Gastroesophageal sphincter (tissue), 4 donors: ENCODE measurements at regions not wholly inside any gene's neighbourhood (a gene's known extent, or its start where the extent isn't known, plus 50 kb on each side); places are given as distances from the start of the nearest gene placed in this dataset.

Source experiments
- ATAC-seq: fragments of 150-250 bp; one replicate; pipeline ENCODE4 v1.9.1; 2016; ENCODE audit warnings: mild to moderate bottlenecking, moderate library complexity
- H3K27ac ChIP-seq, 4 donors: fragments of 200-600 bp; sonication (generic) in 3 of 4; 1 replicate in 3 of 4; 2 replicates in 1 of 4; pipeline ENCODE4 v1.5.1; 2016 to 2019
- H3K27me3 ChIP-seq: fragments of 200-600 bp; sonication (generic); one replicate; pipeline ENCODE4 v1.5.1; 2019
- H3K36me3 ChIP-seq, 2 donors: fragments of 200-600 bp; sonication (generic); one replicate each; pipeline ENCODE4 v1.5.1; 2019; ENCODE audit warnings: control low read depth in 1 of 2
- H3K4me1 ChIP-seq, 3 donors: fragments of 200-600 bp; sonication (generic); 1 replicate in 2 of 3; 2 replicates in 1 of 3; pipeline ENCODE4 v1.5.1; 2016 to 2019; ENCODE audit warnings: control low read depth in 2 of 3
- H3K4me3 ChIP-seq, 2 donors: fragments of 200-600 bp; sonication (generic); one replicate each; pipeline ENCODE4 v1.5.1; 2019; ENCODE audit warnings: mild to moderate bottlenecking in 1 of 2, moderate library complexity in 1 of 2
- H3K9me3 ChIP-seq, 3 donors: fragments of 200-600 bp; sonication (generic); one replicate each; pipeline ENCODE4 v1.5.1; 2017 to 2019; ENCODE audit warnings: control low read depth in 2 of 3
- CTCF ChIP-seq, 4 experiments: fragments of 200-600 bp in 2 of 4; fragments of 450-650 bp in 2 of 4; sonication (generic) in 1 of 4; IDR thresholded peaks; one replicate each; pipeline ENCODE4 v1.5.1; 2017 to 2019; ENCODE audit warnings: antibody characterized with exemption in 4 of 4, mild to moderate bottlenecking in 2 of 4, moderate library complexity in 2 of 4
- EP300 ChIP-seq: sonication (generic); formaldehyde crosslinking; IDR thresholded peaks from one replicate; pipeline ENCODE4 v1.6.1; 2017; ENCODE audit warnings: antibody characterized with exemption, mild to moderate bottlenecking
- POLR2A ChIP-seq, 2 donors: fragments of 450-650 bp; IDR thresholded peaks; one replicate each; pipeline ENCODE4 v1.6.1; 2017; ENCODE audit warnings: antibody characterized with exemption in 2 of 2, mild to moderate bottlenecking in 2 of 2, moderate library complexity in 1 of 2
- POLR2AphosphoS5 ChIP-seq: sonication (generic); formaldehyde crosslinking; IDR thresholded peaks from one replicate; pipeline ENCODE4 v1.6.1; 2017; ENCODE audit warnings: antibody characterized with exemption
- WGBS, 2 donors: methylation state at CpG; one replicate each; pipeline ENCODE4 v1.1.5; 2018; ENCODE audit warnings: low coverage in 1 of 2; 5-methylcytosine and 5-hydroxymethylcytosine counted together

GRCh38 chr5:2157372-2157771, 274.6 kb upstream of the IRX4 start:
- Histone ChIP-seq H3K4me1 (no peaks in the 10 kb centered on the region), H3K36me3 (no peaks in the 10 kb centered on the region), H3K27ac (no peak overlapping the region), H3K27me3 (no peaks in the 10 kb centered on the region), H3K9me3 (no peaks in the 10 kb centered on the region), H3K4me3 (no peak overlapping the region)
- 100% methylated on average over 1 of the region's 9 CpGs; no CpG with 5 or more reads in 1 of the 2 donors for WGBS, 2 donors
- TF ChIP-seq POLR2AphosphoS5, result no peak
- TF ChIP-seq EP300, result no peak
- TF ChIP-seq CTCF (IDR thresholded peaks at IDR 0.05), result no peak
- no peak for TF ChIP-seq POLR2A (IDR thresholded peaks at IDR 0.05)
- no peak for ATAC-seq

GRCh38 chr5:2156358-2157059, 273.8 kb upstream of the IRX4 start:
- H3K27me3 ChIP-seq, result no peaks in the 10 kb centered on the region
- H3K27ac ChIP-seq, result no peak overlapping the region
- TF ChIP-seq CTCF (IDR thresholded peaks at IDR 0.05) (no peak), POLR2A (IDR thresholded peaks at IDR 0.05) (no peak), POLR2AphosphoS5 (no peak), EP300 (no peak)
- H3K36me3 ChIP-seq, result no peaks in the 10 kb centered on the region
- no peaks in the 10 kb centered on the region for H3K4me1 ChIP-seq
- 86 to 90% methylated on average over 2 to 11 of the region's 14 CpGs for WGBS, 2 donors
- H3K4me3 ChIP-seq, result no peak overlapping the region
- no peak for ATAC-seq
- no peaks in the 10 kb centered on the region for H3K9me3 ChIP-seq

- Histone ChIP-seq H3K27ac (no peak overlapping the region), H3K9me3 (no peaks in the 10 kb centered on the region), H3K4me1 (no peaks in the 10 kb centered on the region), H3K4me3 (no peak overlapping the region), H3K36me3 (no peaks in the 10 kb centered on the region), H3K27me3 (peaks cover 9% of the 10 kb centered on the region)
- TF ChIP-seq EP300 (no peak), CTCF (IDR thresholded peaks at IDR 0.05) (no peak), POLR2A (IDR thresholded peaks at IDR 0.05) (no peak), POLR2AphosphoS5 (no peak)
- ATAC-seq, result no peak
- WGBS, 2 donors, result 89 to 90% methylated on average over 7 to 12 of the region's 18 CpGs
These were observed 272.8 kb upstream of the IRX4 start for GRCh38 chr5:2155556-2155955.

GRCh38 chr5:2153802-2154201, 271.1 kb upstream of the IRX4 start:
- Histone ChIP-seq H3K9me3 (no peaks in the 10 kb centered on the region), H3K4me3 (no peak overlapping the region), H3K4me1 (no peaks in the 10 kb centered on the region), H3K36me3 (no peaks in the 10 kb centered on the region), H3K27ac (no peak overlapping the region), H3K27me3 (peaks cover 25% of the 10 kb centered on the region)
- no peak for ATAC-seq
- TF ChIP-seq EP300 (no peak), CTCF (IDR thresholded peaks at IDR 0.05) (no peak), POLR2AphosphoS5 (no peak), POLR2A (IDR thresholded peaks at IDR 0.05) (no peak)
- WGBS, 2 donors, result 87 to 97% methylated on average over 5 to 9 of the region's 15 CpGs

GRCh38 chr5:2153350-2153749, 270.6 kb upstream of the IRX4 start:
- Histone ChIP-seq H3K27ac (no peak overlapping the region), H3K4me1 (no peaks in the 10 kb centered on the region), H3K9me3 (no peaks in the 10 kb centered on the region), H3K27me3 (peaks cover 29% of the 10 kb centered on the region), H3K36me3 (no peaks in the 10 kb centered on the region), H3K4me3 (no peak overlapping the region)
- 78% methylated on average over 2 of the region's 6 CpGs; no CpG with 5 or more reads in 1 of the 2 donors for WGBS, 2 donors
- TF ChIP-seq POLR2A (IDR thresholded peaks at IDR 0.05) (no peak), EP300 (no peak)
- ATAC-seq, result no peak
